ENCODE measurements at regions not wholly inside any gene's neighbourhood (a gene's known extent, or its start where the extent isn't known, plus 50 kb on each side); places are given as distances from the start of the nearest gene placed in this dataset.

DNA sequence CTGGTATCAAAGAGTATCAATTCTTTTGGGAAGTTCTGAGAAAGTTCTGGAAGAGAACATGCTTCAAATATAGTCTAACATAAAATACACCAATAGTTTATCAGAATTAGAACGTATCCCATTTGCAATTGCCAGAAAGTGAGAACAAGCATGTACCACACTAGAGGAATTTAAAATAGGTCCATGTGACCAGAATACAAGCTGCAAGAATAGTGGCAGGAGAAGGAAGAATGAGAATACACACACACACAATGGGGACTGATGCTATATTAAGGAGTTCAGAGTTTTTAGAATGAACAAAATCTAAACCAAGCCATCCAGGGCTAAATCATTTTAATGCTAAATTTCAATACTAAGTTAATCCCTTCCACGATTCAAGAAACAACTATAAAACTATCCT, 99.1 kb upstream of the TMEM168 start:
- TF ChIP-seq EGR1 (IDR thresholded peaks at IDR 0.05; ENCODE audit: borderline replicate concordance, low read depth, low read length) (no peak), CTCF (IDR thresholded peaks at IDR 0.05; ENCODE audit: control extremely low read depth in 1 of 3, insufficient read depth in 1 of 3, low read depth in 1 of 3, low read length in 3 of 3) (no peak), CEBPB (IDR thresholded peaks at IDR 0.05; ENCODE audit: low read depth, low read length) (no peak), RFX5 (IDR thresholded peaks at IDR 0.05; ENCODE audit: borderline replicate concordance, low read depth, low read length) (no peak), POLR2AphosphoS5 (IDR thresholded peaks at IDR 0.05; ENCODE audit: low read depth, low read length) (no peak), POLR2A (IDR thresholded peaks at IDR 0.05; ENCODE audit: control extremely low read depth in 1 of 2, low read depth in 2 of 2, low read length in 2 of 2) (no peak), SIN3A (conservative IDR thresholded peaks at IDR 0.05 in 1 of 2, IDR thresholded peaks at IDR 0.05 in 1 of 2; ENCODE audit: low read depth in 1 of 2, low read length in 2 of 2) (no peak)
